BLaER1 treated with 17β-estradiol and CSF1 and Interleukin-3, amounts not matched to agents 10 nM and 100 nM (cell line): ENCODE measurements at regions not wholly inside any gene's neighbourhood (a gene's known extent, or its start where the extent isn't known, plus 50 kb on each side); places are given as distances from the start of the nearest gene placed in this dataset.

Experiments
- H3K27ac ChIP-seq, 11 experiments: shearing (Covaris generic); formaldehyde crosslinking; 2 replicates each; pipeline ENCODE4 v1.8.1; 2022
- H3K27me3 ChIP-seq, 11 experiments: shearing (Covaris generic); formaldehyde crosslinking; 2 replicates each; pipeline ENCODE4 v1.8.1; 2022
- H3K36me3 ChIP-seq, 11 experiments: shearing (Covaris generic); formaldehyde crosslinking; 2 replicates each; pipeline ENCODE4 v1.8.1; 2022
- H3K4me1 ChIP-seq, 10 experiments: shearing (Covaris generic); formaldehyde crosslinking; 2 replicates each; pipeline ENCODE4 v1.8.1; 2022
- H3K4me2 ChIP-seq, 11 experiments: shearing (Covaris generic); formaldehyde crosslinking; 2 replicates each; pipeline ENCODE4 v1.8.1; 2022
- H3K4me3 ChIP-seq, 10 experiments: shearing (Covaris generic); formaldehyde crosslinking; 2 replicates each; pipeline ENCODE4 v1.8.1; 2022
- H3K9ac ChIP-seq, 11 experiments: shearing (Covaris generic); formaldehyde crosslinking; 2 replicates each; pipeline ENCODE4 v1.8.1; 2022
- H3K9me3 ChIP-seq, 11 experiments: shearing (Covaris generic); formaldehyde crosslinking; replicated peaks in 1 of 11; 2 replicates each; pipeline ENCODE4 v1.8.1; 2022
- H4K20me1 ChIP-seq, 11 experiments: shearing (Covaris generic); formaldehyde crosslinking; 2 replicates each; pipeline ENCODE4 v1.8.1; 2022
- Cebpa-rat ChIP-seq, 11 experiments: shearing (Covaris generic); IDR thresholded peaks; 2 replicates each; pipeline ENCODE4 v1.8.1; 2022

- no peak for TF ChIP-seq Cebpa-rat (IDR thresholded peaks at IDR 0.05)
- H3K9ac ChIP-seq = no peak overlapping the region
- H3K4me2 ChIP-seq = no peak overlapping the region
- H4K20me1 ChIP-seq = no peaks in the 10 kb centered on the region
- H3K4me3 ChIP-seq = no peak overlapping the region
- no peak overlapping the region for H3K27ac ChIP-seq
- H3K36me3 ChIP-seq = peaks cover 0 to 2% (median 0%) of the 10 kb centered on the region in 11 experiments; a peak in 3 of 22 replicates
- no peaks in the 10 kb centered on the region for H3K27me3 ChIP-seq
- peaks cover 10 to 14% (median 12%) of the 10 kb centered on the region in 11 experiments for H3K9me3 ChIP-seq
- H3K4me1 ChIP-seq = no peaks in the 10 kb centered on the region
Observed at GRCh38 chr13:86831084-86831483, 840.1 kb upstream of the SLITRK5 start.

- Histone ChIP-seq H4K20me1 (no peaks in the 10 kb centered on the region), H3K36me3 (peaks cover 0 to 6% (median 0%) of the 10 kb centered on the region in 11 experiments; a peak in 3 of 22 replicates), H3K4me3 (peak overlapping the region in 7 of 10 experiments; percentile 6 to 40 (median 30); a peak in 5 of 20 replicates), H3K9me3 (peaks cover 40 to 54% (median 49%) of the 10 kb centered on the region in 11 experiments), H3K27ac (peak overlapping the region in 10 of 11 experiments; percentile 2 to 71 (median 62); a peak in 18 of 22 replicates), H3K27me3 (no peaks in the 10 kb centered on the region), H3K4me1 (peaks cover 14 to 22% (median 20%) of the 10 kb centered on the region in 10 experiments), H3K4me2 (peak overlapping the region; percentile 64 to 90 (median 77)), H3K9ac (peak overlapping the region in 7 of 11 experiments; percentile 15 to 48 (median 28); a peak in 6 of 22 replicates)
- no peak for TF ChIP-seq Cebpa-rat (IDR thresholded peaks at IDR 0.05)
Observed at GRCh38 chr13:86838411-86839120, 832.6 kb upstream of the SLITRK5 start.

- peak overlapping the region; percentile 64 to 90 (median 77) for H3K4me2 ChIP-seq
- H3K4me3 ChIP-seq = peak overlapping the region; percentile 6 to 43 (median 22); a peak in 13 of 20 replicates
- no peaks in the 10 kb centered on the region for H4K20me1 ChIP-seq
- peaks cover 40 to 54% (median 49%) of the 10 kb centered on the region in 11 experiments for H3K9me3 ChIP-seq
- peak overlapping the region in 10 of 11 experiments; percentile 7 to 71 (median 62); a peak in 19 of 22 replicates for H3K27ac ChIP-seq
- no peak for TF ChIP-seq Cebpa-rat (IDR thresholded peaks at IDR 0.05)
- peak overlapping the region in 7 of 11 experiments; percentile 15 to 48 (median 28); a peak in 7 of 22 replicates for H3K9ac ChIP-seq
- H3K36me3 ChIP-seq = peaks cover 0 to 6% (median 0%) of the 10 kb centered on the region in 11 experiments; a peak in 3 of 22 replicates
- peaks cover 14 to 22% (median 20%) of the 10 kb centered on the region in 10 experiments for H3K4me1 ChIP-seq
- H3K27me3 ChIP-seq = no peaks in the 10 kb centered on the region
Observed at GRCh38 chr13:86839221-86839620, 832.0 kb upstream of the SLITRK5 start.

GRCh38 chr13:86840250-86841191 is 830.6 kb upstream of the SLITRK5 start:
- H3K9me3 ChIP-seq = peaks cover 36 to 48% (median 43%) of the 10 kb centered on the region in 11 experiments
- peaks cover 0 to 6% (median 0%) of the 10 kb centered on the region in 11 experiments; a peak in 3 of 22 replicates for H3K36me3 ChIP-seq
- peak overlapping the region in 1 of 11 experiments; percentile 81; a peak in 3 of 22 replicates for H3K4me2 ChIP-seq
- no peak for TF ChIP-seq Cebpa-rat (IDR thresholded peaks at IDR 0.05)
- H3K27me3 ChIP-seq = no peaks in the 10 kb centered on the region
- H4K20me1 ChIP-seq = no peaks in the 10 kb centered on the region
- no peak overlapping the region for H3K9ac ChIP-seq
- H3K27ac ChIP-seq = peak overlapping the region in 2 of 11 experiments; percentile 68 to 71; a peak in 3 of 22 replicates
- peak overlapping the region in 3 of 10 experiments; percentile 17 to 43 (median 18); a peak in 2 of 20 replicates for H3K4me3 ChIP-seq
- H3K4me1 ChIP-seq = peaks cover 14 to 22% (median 20%) of the 10 kb centered on the region in 10 experiments

- H3K9ac ChIP-seq = no peak overlapping the region
- peaks cover 28 to 43% (median 36%) of the 10 kb centered on the region in 11 experiments for H3K9me3 ChIP-seq
- no peak overlapping the region for H3K27ac ChIP-seq
- no peaks in the 10 kb centered on the region for H4K20me1 ChIP-seq
- H3K36me3 ChIP-seq = peaks cover 0 to 3% (median 0%) of the 10 kb centered on the region in 11 experiments; a peak in 2 of 22 replicates
- no peaks in the 10 kb centered on the region for H3K27me3 ChIP-seq
- no peak overlapping the region for H3K4me2 ChIP-seq
- peaks cover 14 to 22% (median 20%) of the 10 kb centered on the region in 10 experiments for H3K4me1 ChIP-seq
- no peak overlapping the region for H3K4me3 ChIP-seq
- TF ChIP-seq Cebpa-rat (IDR thresholded peaks at IDR 0.05) = no peak
Observed at GRCh38 chr13:86841264-86841663, 829.9 kb upstream of the SLITRK5 start.

GRCh38 chr13:86846501-86846900 is 824.7 kb upstream of the SLITRK5 start:
- Histone ChIP-seq H3K4me3 (no peak overlapping the region), H3K9ac (no peak overlapping the region), H3K27ac (no peak overlapping the region), H3K27me3 (no peaks in the 10 kb centered on the region), H3K4me2 (no peak overlapping the region), H3K4me1 (peaks cover 0 to 4% (median 0%) of the 10 kb centered on the region in 10 experiments; a peak in 1 of 20 replicates), H3K36me3 (no peaks in the 10 kb centered on the region), H3K9me3 (peaks cover 0 to 21% (median 9%) of the 10 kb centered on the region in 11 experiments; a peak in 8 of 22 replicates), H4K20me1 (no peaks in the 10 kb centered on the region)
- no peak for TF ChIP-seq Cebpa-rat (IDR thresholded peaks at IDR 0.05)

GRCh38 chr13:86848716-86849115 is 822.5 kb upstream of the SLITRK5 start:
- TF ChIP-seq Cebpa-rat (IDR thresholded peaks at IDR 0.05) = no peak
- Histone ChIP-seq H3K27ac (no peak overlapping the region), H3K9me3 (peaks cover 0 to 21% (median 9%) of the 10 kb centered on the region in 11 experiments; a peak in 8 of 22 replicates), H3K4me1 (peaks cover 0 to 4% (median 0%) of the 10 kb centered on the region in 10 experiments; a peak in 1 of 20 replicates), H3K36me3 (no peaks in the 10 kb centered on the region), H3K4me3 (no peak overlapping the region), H3K27me3 (no peaks in the 10 kb centered on the region), H3K4me2 (no peak overlapping the region), H4K20me1 (no peaks in the 10 kb centered on the region), H3K9ac (no peak overlapping the region)

- no peak overlapping the region for H3K4me2 ChIP-seq
- no peak for TF ChIP-seq Cebpa-rat (IDR thresholded peaks at IDR 0.05)
- H3K9ac ChIP-seq = no peak overlapping the region
- no peak overlapping the region for H3K27ac ChIP-seq
- peaks cover 0 to 10% (median 0%) of the 10 kb centered on the region in 11 experiments; a peak in 1 of 22 replicates for H3K9me3 ChIP-seq
- H3K27me3 ChIP-seq = no peaks in the 10 kb centered on the region
- H3K4me1 ChIP-seq = no peaks in the 10 kb centered on the region
- H3K36me3 ChIP-seq = no peaks in the 10 kb centered on the region
- H3K4me3 ChIP-seq = no peak overlapping the region
- H4K20me1 ChIP-seq = no peaks in the 10 kb centered on the region
Observed at GRCh38 chr13:86856991-86857390, 814.2 kb upstream of the SLITRK5 start.
